ENCODE measurements at regions not wholly inside any gene's neighbourhood (a gene's known extent, or its start where the extent isn't known, plus 50 kb on each side); places are given as distances from the start of the nearest gene placed in this dataset.

- TF ChIP-seq EZH2phosphoT487 (IDR thresholded peaks at IDR 0.05; ENCODE audit: unreplicated experiment) (no peak), ZNF114 (CRISPR knock-in tag; IDR thresholded peaks at IDR 0.05) (no peak)
These were observed 153.9 kb downstream of the KCNJ2 start (continued) for GRCh38 chr17:70323269-70323668.

- Mint-ChIP-seq H3K9me3 (no peaks in the 10 kb centered on the region), H3K4me1 (peaks cover 6% of the 10 kb centered on the region), H3K27ac (no peak overlapping the region), H3K36me3 (ENCODE audit: low read depth) (no peaks in the 10 kb centered on the region), H3K4me3 (no peak overlapping the region), H3K27me3 (ENCODE audit: insufficient read depth, low read depth, poor library complexity) (peaks cover 3% of the 10 kb centered on the region)
- H3K27ac ChIP-seq (ENCODE audit: low read depth): no peak overlapping the region
- no peaks in the 10 kb centered on the region for H3K27me3 ChIP-seq (ENCODE audit: insufficient read depth)
- TF ChIP-seq, protein P1, sequence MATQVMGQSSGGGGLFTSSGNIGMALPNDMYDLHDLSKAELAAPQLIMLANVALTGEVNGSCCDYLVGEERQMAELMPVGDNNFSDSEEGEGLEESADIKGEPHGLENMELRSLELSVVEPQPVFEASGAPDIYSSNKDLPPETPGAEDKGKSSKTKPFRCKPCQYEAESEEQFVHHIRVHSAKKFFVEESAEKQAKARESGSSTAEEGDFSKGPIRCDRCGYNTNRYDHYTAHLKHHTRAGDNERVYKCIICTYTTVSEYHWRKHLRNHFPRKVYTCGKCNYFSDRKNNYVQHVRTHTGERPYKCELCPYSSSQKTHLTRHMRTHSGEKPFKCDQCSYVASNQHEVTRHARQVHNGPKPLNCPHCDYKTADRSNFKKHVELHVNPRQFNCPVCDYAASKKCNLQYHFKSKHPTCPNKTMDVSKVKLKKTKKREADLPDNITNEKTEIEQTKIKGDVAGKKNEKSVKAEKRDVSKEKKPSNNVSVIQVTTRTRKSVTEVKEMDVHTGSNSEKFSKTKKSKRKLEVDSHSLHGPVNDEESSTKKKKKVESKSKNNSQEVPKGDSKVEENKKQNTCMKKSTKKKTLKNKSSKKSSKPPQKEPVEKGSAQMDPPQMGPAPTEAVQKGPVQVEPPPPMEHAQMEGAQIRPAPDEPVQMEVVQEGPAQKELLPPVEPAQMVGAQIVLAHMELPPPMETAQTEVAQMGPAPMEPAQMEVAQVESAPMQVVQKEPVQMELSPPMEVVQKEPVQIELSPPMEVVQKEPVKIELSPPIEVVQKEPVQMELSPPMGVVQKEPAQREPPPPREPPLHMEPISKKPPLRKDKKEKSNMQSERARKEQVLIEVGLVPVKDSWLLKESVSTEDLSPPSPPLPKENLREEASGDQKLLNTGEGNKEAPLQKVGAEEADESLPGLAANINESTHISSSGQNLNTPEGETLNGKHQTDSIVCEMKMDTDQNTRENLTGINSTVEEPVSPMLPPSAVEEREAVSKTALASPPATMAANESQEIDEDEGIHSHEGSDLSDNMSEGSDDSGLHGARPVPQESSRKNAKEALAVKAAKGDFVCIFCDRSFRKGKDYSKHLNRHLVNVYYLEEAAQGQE (IDR thresholded peaks at IDR 0.05; ENCODE audit: unreplicated experiment): no peak
- TF ChIP-seq NANOG (IDR thresholded peaks at IDR 0.05; ENCODE audit: borderline replicate concordance) (no peak), ETS1 (IDR thresholded peaks at IDR 0.05) (no peak), ZNF331 (CRISPR knock-in tag; IDR thresholded peaks at IDR 0.05; ENCODE audit: low read depth) (no peak), EZH2phosphoT487 (IDR thresholded peaks at IDR 0.05; ENCODE audit: unreplicated experiment) (no peak), EZH2 (IDR thresholded peaks at IDR 0.05; ENCODE audit: low read depth, unreplicated experiment) (no peak), ZNF114 (CRISPR knock-in tag; IDR thresholded peaks at IDR 0.05) (no peak), JUNB (IDR thresholded peaks at IDR 0.05; ENCODE audit: unreplicated experiment) (no peak), CREB1 (CRISPR knock-in tag; IDR thresholded peaks at IDR 0.05; ENCODE audit: low read depth) (no peak), POLR2AphosphoS5 (IDR thresholded peaks at IDR 0.05; ENCODE audit: low read depth) (no peak), ZNF462 (CRISPR knock-in tag; IDR thresholded peaks at IDR 0.05) (no peak)
- TF ChIP-seq, protein P2, sequence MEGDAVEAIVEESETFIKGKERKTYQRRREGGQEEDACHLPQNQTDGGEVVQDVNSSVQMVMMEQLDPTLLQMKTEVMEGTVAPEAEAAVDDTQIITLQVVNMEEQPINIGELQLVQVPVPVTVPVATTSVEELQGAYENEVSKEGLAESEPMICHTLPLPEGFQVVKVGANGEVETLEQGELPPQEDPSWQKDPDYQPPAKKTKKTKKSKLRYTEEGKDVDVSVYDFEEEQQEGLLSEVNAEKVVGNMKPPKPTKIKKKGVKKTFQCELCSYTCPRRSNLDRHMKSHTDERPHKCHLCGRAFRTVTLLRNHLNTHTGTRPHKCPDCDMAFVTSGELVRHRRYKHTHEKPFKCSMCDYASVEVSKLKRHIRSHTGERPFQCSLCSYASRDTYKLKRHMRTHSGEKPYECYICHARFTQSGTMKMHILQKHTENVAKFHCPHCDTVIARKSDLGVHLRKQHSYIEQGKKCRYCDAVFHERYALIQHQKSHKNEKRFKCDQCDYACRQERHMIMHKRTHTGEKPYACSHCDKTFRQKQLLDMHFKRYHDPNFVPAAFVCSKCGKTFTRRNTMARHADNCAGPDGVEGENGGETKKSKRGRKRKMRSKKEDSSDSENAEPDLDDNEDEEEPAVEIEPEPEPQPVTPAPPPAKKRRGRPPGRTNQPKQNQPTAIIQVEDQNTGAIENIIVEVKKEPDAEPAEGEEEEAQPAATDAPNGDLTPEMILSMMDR (conservative IDR thresholded peaks at IDR 0.05; ENCODE audit: low read depth in 2 of 2): no peak
- no peak overlapping the region for H3K4me3 ChIP-seq
- H3F3A ChIP-seq (replicated peaks; ENCODE audit: low read depth): no peaks in the 10 kb centered on the region
- H3K4me1 ChIP-seq (ENCODE audit: insufficient read depth): no peaks in the 10 kb centered on the region; the same call in 1 of the 2 replicates
- no peak for ATAC-seq
- H4K20me1 ChIP-seq (replicated peaks; ENCODE audit: insufficient read depth): no peaks in the 10 kb centered on the region
- no peak for DNase-seq (ENCODE audit: low spot score)
- H3K36me3 ChIP-seq (ENCODE audit: insufficient read depth): no peaks in the 10 kb centered on the region
- H2AFZ ChIP-seq: no peak overlapping the region
- H3K79me2 ChIP-seq (replicated peaks; ENCODE audit: insufficient read depth): no peaks in the 10 kb centered on the region
- no peaks in the 10 kb centered on the region for H3K9me2 ChIP-seq (ENCODE audit: insufficient read depth)
- no peak overlapping the region for H3K4me2 ChIP-seq
These were observed 154.7 kb downstream of the KCNJ2 start for GRCh38 chr17:70324031-70324430.

All from GM23338 (cell line).